HepG2 (cell line): ENCODE measurements at regions not wholly inside any gene's neighbourhood (a gene's known extent, or its start where the extent isn't known, plus 50 kb on each side); places are given as distances from the start of the nearest gene placed in this dataset.

Experiments
- ATAC-seq: fragments of 200-7000 bp; cut with Tn5 transposase; 3 replicates; pipeline ENCODE4 v1.9.1; 2020; ENCODE audit warnings: mild to moderate bottlenecking, moderate library complexity
- BruUV-seq: library from RNA; stranded (reverse); fragments of 400-500 nt; replicated peaks from 2 replicates; lab custom pipeline; 2021; lab: Mats Ljungman, UMichigan
- CTCF ChIA-PET: fragments of 300-600 bp; formaldehyde crosslinking; extraction: SDS; loops from one replicate; lab custom pipeline; 2021; ENCODE audit warnings: low total read pairs, inconsistent platforms, low intra/inter-chr PET ratio; lab: Yijun Ruan, JAX
- POLR2A ChIA-PET: fragments of 350-600 bp; sonication (Branson Sonifier 250); formaldehyde crosslinking; loops from one replicate; lab custom pipeline; 2020; ENCODE audit warnings: antibody characterized with exemption, inconsistent platforms; lab: Yijun Ruan, JAX
- DNase-seq: peaks from one replicate; pipeline ENCODE4 v3.0.0-alpha.2; 2015; ENCODE audit warnings: low spot score
- FAIRE-seq: peaks from 3 replicates; lab custom pipeline; 2011; peaks lifted over from hg19 to GRCh38; lab: Jason Lieb, UNC
- H2AFZ ChIP-seq: one replicate; pipeline ENCODE4 v1.6.1; 2011; ENCODE audit warnings: low read length, inconsistent platforms
- H3K27ac ChIP-seq: fragments of 300-600 bp; 3 replicates; pipeline ENCODE4 v1.8.0; 2011; ENCODE audit warnings: mixed run types, mild to moderate bottlenecking, mixed read lengths, low read length, inconsistent platforms; ENCODE audit not compliant: insufficient read depth; ENCODE audit errors: extremely low read length
- H3K27me3 ChIP-seq, 2 experiments: fragments of 200-600 bp in 1 of 2; 2 replicates in 1 of 2; 3 replicates in 1 of 2; pipeline versions ENCODE4 v1.6.0 to v1.8.0; 2011; ENCODE audit warnings: low read length in 2 of 2, mild to moderate bottlenecking in 2 of 2, moderate library complexity in 2 of 2, inconsistent platforms in 1 of 2; ENCODE audit not compliant: insufficient read depth in 2 of 2, control insufficient read depth in 1 of 2
- H3K36me3 ChIP-seq, 2 experiments: fragments of 200-600 bp in 1 of 2; replicated peaks in 1 of 2; 2 replicates in 1 of 2; 3 replicates in 1 of 2; pipeline versions ENCODE4 v1.5.1 to v1.8.0; 2011; ENCODE audit warnings: low read length in 2 of 2, inconsistent platforms in 1 of 2; ENCODE audit not compliant: insufficient read depth in 2 of 2, control insufficient read depth in 1 of 2
- H3K4me1 ChIP-seq: 2 replicates; pipeline ENCODE4 v1.5.1; 2012; ENCODE audit warnings: low read length, inconsistent platforms; ENCODE audit not compliant: insufficient read depth
- H3K4me2 ChIP-seq: 2 replicates; pipeline ENCODE4 v1.6.0; 2011; ENCODE audit warnings: low read depth, low read length, inconsistent platforms
- H3K4me3 ChIP-seq, 3 experiments: fragments of 200-600 bp in 1 of 3; sonication (generic), shearing (Covaris generic) in 1 of 3; replicated peaks in 1 of 3; 2 replicates each; pipeline ENCODE4 v1.5.1; 2011 to 2016; ENCODE audit warnings: low read length in 3 of 3, inconsistent platforms in 2 of 3, low read depth in 2 of 3, mild to moderate bottlenecking in 2 of 3, control low read depth in 1 of 3, mixed read lengths in 1 of 3; ENCODE audit not compliant: insufficient read depth in 1 of 3
- H3K79me2 ChIP-seq: one replicate; pipeline ENCODE4 v1.6.1; 2011; ENCODE audit warnings: low read length, inconsistent platforms; ENCODE audit not compliant: insufficient read depth
- H3K9ac ChIP-seq: 2 replicates; pipeline ENCODE4 v1.6.0; 2011; ENCODE audit warnings: mild to moderate bottlenecking, low read depth, low read length, inconsistent platforms; ENCODE audit not compliant: insufficient read depth
- H3K9me3 ChIP-seq: 2 replicates; pipeline ENCODE4 v1.5.1; 2012; ENCODE audit warnings: mild to moderate bottlenecking, low read length
- H4K20me1 ChIP-seq: 2 replicates; pipeline ENCODE4 v1.6.0; 2011; ENCODE audit warnings: inconsistent platforms, mild to moderate bottlenecking, low read length, moderate library complexity; ENCODE audit not compliant: insufficient read depth
- DPF2 ChIP-seq: sonication (generic); formaldehyde crosslinking; IDR thresholded peaks from 2 replicates; pipeline ENCODE4 v1.4.0; 2020; ENCODE audit warnings: mild to moderate bottlenecking, low read depth, missing genetic modification reagents, borderline replicate concordance
- EP300 ChIP-seq, 3 experiments: sonication (generic) in 1 of 3; formaldehyde crosslinking in 1 of 3; IDR thresholded peaks; 2 replicates each; pipeline versions ENCODE4 v1.5.1 to v1.6.1; 2011 to 2020; ENCODE audit warnings: low read depth in 2 of 3, low read length in 2 of 3, borderline replicate concordance in 1 of 3, improper control_type of control experiment in 1 of 3, mild to moderate bottlenecking in 1 of 3, missing genetic modification reagents in 1 of 3, moderate library complexity in 1 of 3
- KDM5B ChIP-seq: sonication (generic); formaldehyde crosslinking; IDR thresholded peaks from 2 replicates; pipeline ENCODE4 v1.4.0; 2020; ENCODE audit warnings: missing genetic modification reagents, mild to moderate bottlenecking, borderline replicate concordance
- KMT2A ChIP-seq: sonication (generic); formaldehyde crosslinking; IDR thresholded peaks from 2 replicates; pipeline ENCODE4 v1.4.0; 2020; ENCODE audit warnings: missing genetic modification reagents
- MAF1 ChIP-seq: sonication (generic); formaldehyde crosslinking; IDR thresholded peaks from 2 replicates; pipeline ENCODE4 v1.5.0; 2020; ENCODE audit warnings: missing genetic modification reagents, borderline replicate concordance
- MAFK ChIP-seq, 2 experiments: IDR thresholded peaks in 1 of 2; conservative IDR thresholded peaks in 1 of 2; 2 replicates each; pipeline ENCODE4 v1.6.1; 2011; ENCODE audit warnings: improper control_type of control experiment in 2 of 2, low read length in 2 of 2
- RCOR2 ChIP-seq: IDR thresholded peaks from 2 replicates; pipeline ENCODE4 v1.6.1; 2016; ENCODE audit warnings: missing biosample characterization, missing genetic modification reagents
- THYN1 ChIP-seq: sonication (generic); formaldehyde crosslinking; IDR thresholded peaks from 2 replicates; pipeline ENCODE4 v1.8.1; 2023; ENCODE audit warnings: low read depth, mild to moderate bottlenecking, moderate library complexity, missing genetic modification reagents, borderline replicate concordance
- XRCC5 ChIP-seq: fragments of 200-400 bp; formaldehyde crosslinking; optimal IDR thresholded peaks from 2 replicates; pipeline ENCODE3; 2017; ENCODE audit warnings: mild to moderate bottlenecking, low read length
- ZKSCAN5 ChIP-seq: sonication (generic); formaldehyde crosslinking; IDR thresholded peaks from 2 replicates; pipeline ENCODE4 v1.5.1; 2020; ENCODE audit warnings: mild to moderate bottlenecking, missing genetic modification reagents
- ZNF431 ChIP-seq: sonication (generic); formaldehyde crosslinking; IDR thresholded peaks from 2 replicates; pipeline ENCODE4 v1.9.0; 2022; ENCODE audit warnings: missing genetic modification reagents, low read depth, mild to moderate bottlenecking, borderline replicate concordance
- ZNF557 ChIP-seq: sonication (generic); formaldehyde crosslinking; IDR thresholded peaks from 2 replicates; pipeline ENCODE4 v1.4.0; 2020; ENCODE audit warnings: missing genetic modification reagents
- ZNF563 ChIP-seq: sonication (generic); formaldehyde crosslinking; IDR thresholded peaks from 2 replicates; pipeline ENCODE4 v1.8.0; 2022; ENCODE audit warnings: mild to moderate bottlenecking, moderate library complexity, missing genetic modification reagents
- ZNF567 ChIP-seq: sonication (generic); formaldehyde crosslinking; IDR thresholded peaks from 2 replicates; pipeline ENCODE4 v1.8.1; 2023; ENCODE audit warnings: mild to moderate bottlenecking, missing genetic modification reagents, borderline replicate concordance
- ZNF720 ChIP-seq: sonication (generic); formaldehyde crosslinking; IDR thresholded peaks from 2 replicates; pipeline ENCODE4 v1.4.0; 2020; ENCODE audit warnings: missing genetic modification reagents
- ZNF788 ChIP-seq: sonication (generic); formaldehyde crosslinking; IDR thresholded peaks from 2 replicates; pipeline ENCODE4 v1.5.0; 2020; ENCODE audit warnings: mild to moderate bottlenecking, missing genetic modification reagents, borderline replicate concordance
- ZNF792 ChIP-seq: IDR thresholded peaks from 2 replicates; pipeline ENCODE4 v1.6.1; 2016
- ZNF800 ChIP-seq: sonication (generic); formaldehyde crosslinking; IDR thresholded peaks from 2 replicates; pipeline ENCODE4 v1.4.0; 2020; ENCODE audit warnings: missing genetic modification reagents
- WGBS: methylation state at CpG from one replicate; pipeline ENCODE4 v1.1.6; 2017; ENCODE audit warnings: low lambda C conversion rate; 5-methylcytosine and 5-hydroxymethylcytosine counted together
- in situ Hi-C: cut with HindIII; loops from 2 replicates; pipeline ENCODE4 v1.10.0; 2017; ENCODE audit warnings: low pct_unique_long_range_greater_than_20kb; ENCODE audit not compliant: extremely low pct_ligation_motif_present
- intact Hi-C: fragments of 100-400 bp; cut with micrococcal nuclease; formaldehyde crosslinking; loops from one replicate; pipeline ENCODE4 v1.10.0; 2022; ENCODE audit not compliant: unreplicated experiment
- TF ChIP-seq, protein P1 (sequence below): sonication (generic); formaldehyde crosslinking; IDR thresholded peaks from 2 replicates; pipeline ENCODE4 v1.5.0; 2020; ENCODE audit warnings: missing genetic modification reagents
- TF ChIP-seq, protein P2 (sequence below): sonication (generic); formaldehyde crosslinking; IDR thresholded peaks from 2 replicates; pipeline ENCODE4 v1.4.0; 2020; ENCODE audit warnings: missing genetic modification reagents, low read depth, mild to moderate bottlenecking, borderline replicate concordance

DNA sequence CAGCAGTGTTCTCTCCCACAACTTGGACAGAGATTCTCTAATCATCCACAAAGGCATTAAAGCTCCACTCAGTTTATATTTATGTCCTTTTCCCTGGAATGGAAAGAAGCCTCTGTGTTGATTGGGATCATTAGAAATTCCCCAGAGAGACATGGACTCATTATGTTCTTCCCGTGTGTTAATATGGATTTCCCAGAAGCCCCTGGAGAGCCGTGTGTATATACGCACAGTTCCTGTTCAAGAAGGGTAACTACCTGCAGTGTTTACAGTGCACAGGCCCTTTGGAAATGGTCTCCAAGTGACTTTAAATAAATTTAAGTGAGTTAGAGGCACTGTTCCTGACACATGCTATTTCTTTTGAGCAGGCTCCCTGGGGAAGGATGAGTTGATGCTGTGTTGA, 428.0 kb upstream of the TMTC1 start:
- Histone ChIP-seq H4K20me1 (no peaks in the 10 kb centered on the region), H3K9ac (no peak overlapping the region), H3K27me3 (no peaks in the 10 kb centered on the region), H3K79me2 (no peaks in the 10 kb centered on the region), H3K27ac (no peak overlapping the region), H3K4me1 (no peaks in the 10 kb centered on the region), H3K9me3 (no peaks in the 10 kb centered on the region), H3K4me2 (no peak overlapping the region), H2AFZ (no peak overlapping the region), H3K4me3 (no peak overlapping the region), H3K36me3 (no peaks in the 10 kb centered on the region)
- intact Hi-C loops (no loop called here), in situ Hi-C loops (no loop called here)
- ATAC-seq (no peak), FAIRE-seq (no peak), DNase-seq (no peak)
- whole genome bisulfite sequencing = 53% methylated on average over 3 of the region's 3 CpGs
- ChIA-PET POLR2A (no interaction called here), CTCF (no interaction called here)
- BruUV-seq = no TSS peak
- no peak for TF ChIP-seq ZNF788
- TF ChIP-seq ZNF567 = no peak
- TF ChIP-seq, protein P1, sequence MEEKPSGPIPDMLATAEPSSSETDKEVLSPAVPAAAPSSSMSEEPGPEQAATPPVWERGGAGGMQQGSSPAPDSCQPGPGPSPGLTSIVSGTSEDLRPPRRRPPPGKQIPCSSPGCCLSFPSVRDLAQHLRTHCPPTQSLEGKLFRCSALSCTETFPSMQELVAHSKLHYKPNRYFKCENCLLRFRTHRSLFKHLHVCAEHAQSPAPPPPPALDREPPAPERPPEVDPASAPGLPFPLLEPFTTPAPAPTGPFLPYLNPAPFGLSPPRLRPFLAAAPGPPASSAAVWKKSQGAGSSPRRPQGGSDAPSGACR (CRISPR knock-in tag) = no peak
- TF ChIP-seq EP300 (IDR thresholded peaks at IDR 0.05; ENCODE audit: low read depth in 2 of 2, low read length in 2 of 2) = no peak
- no peak for TF ChIP-seq EP300 (CRISPR knock-in tag; IDR thresholded peaks at IDR 0.05; ENCODE audit: borderline replicate concordance)
- no peak for TF ChIP-seq XRCC5
- no peak for TF ChIP-seq THYN1 (CRISPR knock-in tag)
- TF ChIP-seq ZNF557 (CRISPR knock-in tag) = no peak
- no peak for TF ChIP-seq MAF1
- no peak for TF ChIP-seq MAFK (conservative IDR thresholded peaks at IDR 0.05 in 1 of 2, IDR thresholded peaks at IDR 0.05 in 1 of 2; ENCODE audit: low read length in 2 of 2)
- no peak for TF ChIP-seq ZKSCAN5 (CRISPR knock-in tag)
- TF ChIP-seq ZNF792 (CRISPR knock-in tag) = no peak
- TF ChIP-seq DPF2 (CRISPR knock-in tag) = no peak
- no peak for TF ChIP-seq KMT2A
- no peak for TF ChIP-seq ZNF720 (CRISPR knock-in tag)
- no peak for TF ChIP-seq ZNF431 (CRISPR knock-in tag)
- no peak for TF ChIP-seq ZNF800
- TF ChIP-seq, protein P2, sequence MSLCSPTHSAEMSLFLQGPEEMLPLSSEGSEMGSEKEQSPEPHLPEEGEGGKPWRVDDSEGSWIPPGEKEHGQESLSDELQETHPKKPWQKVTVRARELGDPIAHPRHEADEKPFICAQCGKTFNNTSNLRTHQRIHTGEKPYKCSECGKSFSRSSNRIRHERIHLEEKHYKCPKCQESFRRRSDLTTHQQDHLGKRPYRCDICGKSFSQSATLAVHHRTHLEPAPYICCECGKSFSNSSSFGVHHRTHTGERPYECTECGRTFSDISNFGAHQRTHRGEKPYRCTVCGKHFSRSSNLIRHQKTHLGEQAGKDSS (CRISPR knock-in tag) = no peak
- no peak for TF ChIP-seq RCOR2 (CRISPR knock-in tag)
- no peak for TF ChIP-seq ZNF563 (CRISPR knock-in tag)
- no peak for TF ChIP-seq KDM5B (CRISPR knock-in tag)
